ENCODE measurements at regions not wholly inside any gene's neighbourhood (a gene's known extent, or its start where the extent isn't known, plus 50 kb on each side); places are given as distances from the start of the nearest gene placed in this dataset.

- no peak for TF ChIP-seq CTCF (IDR thresholded peaks at IDR 0.05)
- Mint-ChIP-seq H3K27ac (no peak overlapping the region), H3K36me3 (ENCODE audit: low read depth) (no peaks in the 10 kb centered on the region), H3K9me3 (no peaks in the 10 kb centered on the region), H3K27me3 (no peaks in the 10 kb centered on the region), H3K4me3 (no peak overlapping the region), H3K4me1 (ENCODE audit: low read depth) (no peaks in the 10 kb centered on the region)
- Histone ChIP-seq H3K9me3 (ENCODE audit: control insufficient read depth in 1 of 2, insufficient read depth in 1 of 2, low read length in 2 of 2) (no peaks in the 10 kb centered on the region), H3K4me3 (ENCODE audit: low read length) (no peak overlapping the region), H3K27me3 (ENCODE audit: control insufficient read depth in 1 of 2, insufficient read depth in 2 of 2, low read length in 2 of 2) (no peaks in the 10 kb centered on the region), H3K36me3 (ENCODE audit: insufficient read depth, low read length) (no peaks in the 10 kb centered on the region), H3K4me1 (ENCODE audit: insufficient read depth, low read length) (no peaks in the 10 kb centered on the region), H3K27ac (ENCODE audit: low read depth in 1 of 2, low read length in 2 of 2) (no peak overlapping the region)
- DNase-seq (no peak), ATAC-seq (ENCODE audit: poor library complexity) (no peak)
- ChIA-PET POLR2A (no interaction called here), CTCF (no interaction called here)
- intact Hi-C loops (cut with DNase I, micrococcal nuclease) = no loop called here
These were observed 97.6 kb upstream of the BCOR start for GRCh38 chrX:40195368-40195767.

GRCh38 chrX:40192196-40192595, 94.4 kb upstream of the BCOR start:
- H3K4me1 Mint-ChIP-seq (ENCODE audit: low read depth) = no peaks in the 10 kb centered on the region
- DNase-seq (no peak), ATAC-seq (ENCODE audit: poor library complexity) (no peak)
- no peak overlapping the region for H3K4me3 Mint-ChIP-seq
- ChIA-PET POLR2A (no interaction called here), CTCF (no interaction called here)
- H3K27me3 Mint-ChIP-seq = no peaks in the 10 kb centered on the region
- H3K36me3 Mint-ChIP-seq (ENCODE audit: low read depth) = no peaks in the 10 kb centered on the region
- no peaks in the 10 kb centered on the region for H3K9me3 Mint-ChIP-seq
- no peak for TF ChIP-seq CTCF (IDR thresholded peaks at IDR 0.05)
- Histone ChIP-seq H3K9me3 (ENCODE audit: control insufficient read depth in 1 of 2, insufficient read depth in 1 of 2, low read length in 2 of 2) (no peaks in the 10 kb centered on the region), H3K4me1 (ENCODE audit: insufficient read depth, low read length) (no peaks in the 10 kb centered on the region), H3K27me3 (ENCODE audit: control insufficient read depth in 1 of 2, insufficient read depth in 2 of 2, low read length in 2 of 2) (no peaks in the 10 kb centered on the region), H3K27ac (ENCODE audit: low read depth in 1 of 2, low read length in 2 of 2) (no peak overlapping the region), H3K36me3 (ENCODE audit: insufficient read depth, low read length) (no peaks in the 10 kb centered on the region), H3K4me3 (ENCODE audit: low read length) (no peak overlapping the region)
- intact Hi-C loops (cut with DNase I, micrococcal nuclease) = no loop called here
- H3K27ac Mint-ChIP-seq = no peak overlapping the region

- no peaks in the 10 kb centered on the region for H3K27me3 Mint-ChIP-seq
- Histone ChIP-seq H3K4me3 (ENCODE audit: low read length) (no peak overlapping the region), H3K4me1 (ENCODE audit: insufficient read depth, low read length) (no peaks in the 10 kb centered on the region), H3K9me3 (ENCODE audit: control insufficient read depth in 1 of 2, insufficient read depth in 1 of 2, low read length in 2 of 2) (no peaks in the 10 kb centered on the region), H3K36me3 (ENCODE audit: insufficient read depth, low read length) (no peaks in the 10 kb centered on the region), H3K27me3 (ENCODE audit: control insufficient read depth in 1 of 2, insufficient read depth in 2 of 2, low read length in 2 of 2) (no peaks in the 10 kb centered on the region), H3K27ac (ENCODE audit: low read depth in 1 of 2, low read length in 2 of 2) (no peak overlapping the region)
- DNase-seq (no peak), ATAC-seq (ENCODE audit: poor library complexity) (no peak)
- H3K4me3 Mint-ChIP-seq = no peak overlapping the region
- H3K4me1 Mint-ChIP-seq (ENCODE audit: low read depth) = no peaks in the 10 kb centered on the region
- TF ChIP-seq CTCF (IDR thresholded peaks at IDR 0.05) = no peak
- POLR2A ChIA-PET = interaction anchor here (1.3 kb wide), 1 partner anchor 13 kb away, joined by 5 read pairs; no protein-coding TSS in a partner anchor
- intact Hi-C loops (cut with DNase I, micrococcal nuclease) = no loop called here
- CTCF ChIA-PET = no interaction called here
- H3K9me3 Mint-ChIP-seq = peaks cover 4% of the 10 kb centered on the region
- no peaks in the 10 kb centered on the region for H3K36me3 Mint-ChIP-seq (ENCODE audit: low read depth)
- no peak overlapping the region for H3K27ac Mint-ChIP-seq
These were observed 91.9 kb upstream of the BCOR start for GRCh38 chrX:40189637-40190036.
